ENCODE measurements at regions not wholly inside any gene's neighbourhood (a gene's known extent, or its start where the extent isn't known, plus 50 kb on each side); places are given as distances from the start of the nearest gene placed in this dataset.

DNA sequence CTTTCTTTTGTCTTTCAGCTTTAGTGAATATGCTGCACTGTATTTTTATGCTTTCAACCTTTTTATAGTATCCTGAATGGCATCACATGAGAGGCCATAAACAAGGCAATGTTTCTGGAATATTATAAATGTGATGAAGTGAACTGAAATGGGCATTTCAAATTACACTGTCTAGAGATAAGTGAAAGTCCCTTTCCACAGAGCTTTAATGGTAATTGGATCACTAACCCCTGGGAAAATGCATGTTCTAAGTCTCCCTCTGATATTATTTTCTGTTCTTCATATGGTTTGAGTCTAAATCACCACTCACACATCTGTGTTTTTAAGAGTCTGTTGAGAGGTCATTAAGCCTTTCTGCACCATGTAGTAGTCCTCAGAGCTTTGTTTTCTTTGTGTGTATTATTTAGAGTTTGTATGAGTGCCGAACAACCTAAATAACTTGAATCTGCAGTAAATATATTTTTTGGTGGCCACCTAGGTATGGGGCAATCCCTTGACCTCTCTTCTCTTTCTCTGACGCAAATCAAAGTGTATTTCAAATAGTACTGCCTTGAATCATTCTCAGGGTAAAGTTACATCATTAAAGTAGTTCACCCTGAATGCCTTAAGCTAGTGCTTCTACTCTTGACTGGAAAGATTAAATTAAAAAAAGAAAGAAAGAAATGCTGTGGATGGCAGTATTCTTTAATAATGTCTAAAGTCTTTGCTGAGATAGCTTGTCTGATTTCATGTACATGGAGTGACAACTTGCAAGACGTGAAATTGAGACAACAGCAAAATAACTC lies 1931.0 kb upstream of the CDH6 start:
- TF ChIP-seq, protein P1, sequence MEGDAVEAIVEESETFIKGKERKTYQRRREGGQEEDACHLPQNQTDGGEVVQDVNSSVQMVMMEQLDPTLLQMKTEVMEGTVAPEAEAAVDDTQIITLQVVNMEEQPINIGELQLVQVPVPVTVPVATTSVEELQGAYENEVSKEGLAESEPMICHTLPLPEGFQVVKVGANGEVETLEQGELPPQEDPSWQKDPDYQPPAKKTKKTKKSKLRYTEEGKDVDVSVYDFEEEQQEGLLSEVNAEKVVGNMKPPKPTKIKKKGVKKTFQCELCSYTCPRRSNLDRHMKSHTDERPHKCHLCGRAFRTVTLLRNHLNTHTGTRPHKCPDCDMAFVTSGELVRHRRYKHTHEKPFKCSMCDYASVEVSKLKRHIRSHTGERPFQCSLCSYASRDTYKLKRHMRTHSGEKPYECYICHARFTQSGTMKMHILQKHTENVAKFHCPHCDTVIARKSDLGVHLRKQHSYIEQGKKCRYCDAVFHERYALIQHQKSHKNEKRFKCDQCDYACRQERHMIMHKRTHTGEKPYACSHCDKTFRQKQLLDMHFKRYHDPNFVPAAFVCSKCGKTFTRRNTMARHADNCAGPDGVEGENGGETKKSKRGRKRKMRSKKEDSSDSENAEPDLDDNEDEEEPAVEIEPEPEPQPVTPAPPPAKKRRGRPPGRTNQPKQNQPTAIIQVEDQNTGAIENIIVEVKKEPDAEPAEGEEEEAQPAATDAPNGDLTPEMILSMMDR (IDR thresholded peaks at IDR 0.05; ENCODE audit: control extremely low read depth in 1 of 3, insufficient read depth in 1 of 3, low read depth in 1 of 3, low read length in 3 of 3) = no peak
- TF ChIP-seq, protein P2, sequence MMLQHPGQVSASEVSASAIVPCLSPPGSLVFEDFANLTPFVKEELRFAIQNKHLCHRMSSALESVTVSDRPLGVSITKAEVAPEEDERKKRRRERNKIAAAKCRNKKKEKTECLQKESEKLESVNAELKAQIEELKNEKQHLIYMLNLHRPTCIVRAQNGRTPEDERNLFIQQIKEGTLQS (IDR thresholded peaks at IDR 0.05; ENCODE audit: insufficient read depth, low read depth, low read length) = no peak
- TF ChIP-seq POU5F1 (IDR thresholded peaks at IDR 0.05; ENCODE audit: low read depth, low read length) (no peak), CEBPB (IDR thresholded peaks at IDR 0.05; ENCODE audit: low read depth, low read length) (no peak), EZH2 (IDR thresholded peaks at IDR 0.05; ENCODE audit: low read depth, low read length, severe bottlenecking) (no peak), SIN3A (conservative IDR thresholded peaks at IDR 0.05 in 1 of 2, IDR thresholded peaks at IDR 0.05 in 1 of 2; ENCODE audit: low read depth in 1 of 2, low read length in 2 of 2) (no peak), TEAD4 (IDR thresholded peaks at IDR 0.05; ENCODE audit: low read depth, low read length) (no peak), SRF (IDR thresholded peaks at IDR 0.05; ENCODE audit: low read depth, low read length) (no peak)

Measured in H1 (cell line).